ENCODE measurements at regions not wholly inside any gene's neighbourhood (a gene's known extent, or its start where the extent isn't known, plus 50 kb on each side); places are given as distances from the start of the nearest gene placed in this dataset.

GRCh38 chr10:21095494-21096055 is 198.5 kb upstream of the NEBL start:
- no peak for DNase-seq (ENCODE audit: low read depth, low spot score)
- no peak overlapping the region for H3K4me3 ChIP-seq (ENCODE audit: low read length)

DNA sequence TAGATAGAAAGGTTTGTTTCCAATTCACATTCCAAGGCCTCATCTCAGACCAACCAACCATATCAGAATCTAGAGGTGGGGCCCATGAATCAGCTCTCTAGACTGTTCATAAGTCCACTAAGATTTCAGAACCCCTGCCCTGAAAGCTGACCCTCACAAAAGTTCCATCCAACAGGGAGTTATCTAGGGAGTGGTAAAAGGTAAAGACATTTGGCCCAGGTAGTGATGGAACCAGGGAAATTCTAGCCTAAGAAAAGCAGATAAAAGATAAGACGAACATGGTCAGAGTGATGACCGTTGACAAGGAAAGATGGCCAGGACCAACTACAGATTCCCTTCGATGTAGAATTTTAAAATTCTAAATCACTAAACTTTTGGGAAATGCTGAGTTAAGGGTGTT is 198.0 kb upstream of the NEBL start:
- no peak overlapping the region for H3K4me3 ChIP-seq (ENCODE audit: low read length)
- no peak for DNase-seq (ENCODE audit: low read depth, low spot score)

DNA sequence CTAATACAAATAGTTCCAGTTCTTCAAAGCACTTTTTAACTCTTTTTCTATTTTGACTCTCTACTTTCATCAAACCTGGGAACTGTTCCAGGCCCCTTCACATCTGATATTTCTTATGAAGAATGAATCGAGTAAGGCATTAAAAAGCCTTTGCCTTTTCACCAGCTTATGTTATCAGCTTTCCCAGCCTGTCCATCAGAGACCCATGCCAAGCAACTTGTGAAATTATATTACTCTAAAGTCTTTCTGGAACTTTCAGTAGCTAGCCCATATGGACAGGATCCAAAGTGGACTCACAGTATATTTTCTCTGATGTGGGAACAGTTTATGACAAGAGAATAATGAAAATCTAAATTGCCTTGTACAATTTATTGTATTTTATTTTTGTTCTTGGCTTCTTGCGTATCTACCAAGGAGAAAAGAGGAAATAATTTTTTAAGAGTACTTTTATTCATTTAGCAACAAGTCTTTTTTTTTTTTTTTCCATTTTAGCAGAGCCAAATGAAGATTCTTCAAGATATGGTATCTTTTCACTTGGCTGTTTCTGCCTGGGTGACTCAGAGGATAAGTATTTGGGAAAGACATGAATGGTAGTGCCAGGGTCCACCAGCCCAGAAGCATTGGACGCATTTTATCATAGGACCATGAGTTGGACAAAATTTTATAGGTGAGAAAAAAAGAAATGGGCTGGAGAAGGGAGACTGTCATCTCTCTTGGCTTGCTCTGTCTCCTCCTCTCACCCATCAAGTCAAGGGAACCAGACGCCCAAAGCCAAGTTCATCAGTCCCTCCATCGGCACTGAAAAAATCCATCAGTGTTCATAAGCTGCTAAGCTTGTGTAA is 195.8 kb upstream of the NEBL start:
- H3K4me3 ChIP-seq (ENCODE audit: low read length) = no peak overlapping the region
- no peak for DNase-seq (ENCODE audit: low read depth, low spot score)

DNA sequence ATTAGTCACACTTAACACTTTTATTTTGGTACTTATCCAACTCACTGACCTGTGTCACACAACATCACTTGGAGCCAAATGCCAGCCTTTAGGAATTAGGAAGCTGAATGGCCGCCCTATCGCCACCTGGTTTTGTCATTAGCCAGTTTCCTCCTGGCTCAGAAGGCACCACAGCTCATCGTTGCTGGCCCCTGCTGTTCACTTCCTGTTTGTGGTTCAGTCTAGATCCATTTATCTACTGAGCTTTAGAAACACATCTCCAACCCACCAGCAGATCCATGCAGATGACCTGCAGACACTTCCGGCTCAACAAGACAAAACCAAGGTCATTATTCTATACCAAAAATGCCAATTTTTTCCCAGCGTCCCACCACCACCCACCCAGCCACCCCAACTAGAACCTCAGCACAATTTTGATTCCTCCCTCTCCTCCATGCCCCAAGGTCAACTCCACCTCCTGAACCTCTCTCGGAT is 193.5 kb upstream of the NEBL start:
- DNase-seq (ENCODE audit: low read depth, low spot score) = no peak
- H3K4me3 ChIP-seq (ENCODE audit: low read length) = no peak overlapping the region

- no peak for DNase-seq (ENCODE audit: low read depth, low spot score)
- no peak overlapping the region for H3K4me3 ChIP-seq (ENCODE audit: low read length)
Observed at GRCh38 chr10:21087476-21087875, 190.4 kb upstream of the NEBL start.

GRCh38 chr10:21084700-21085099 is 187.6 kb upstream of the NEBL start:
- no peak for DNase-seq (ENCODE audit: low read depth, low spot score)
- H3K4me3 ChIP-seq (ENCODE audit: low read length) = no peak overlapping the region

- no peak overlapping the region for H3K4me3 ChIP-seq (ENCODE audit: low read length)
- no peak for DNase-seq (ENCODE audit: low read depth, low spot score)
Observed at GRCh38 chr10:21083861-21084260, 186.8 kb upstream of the NEBL start.

DNA sequence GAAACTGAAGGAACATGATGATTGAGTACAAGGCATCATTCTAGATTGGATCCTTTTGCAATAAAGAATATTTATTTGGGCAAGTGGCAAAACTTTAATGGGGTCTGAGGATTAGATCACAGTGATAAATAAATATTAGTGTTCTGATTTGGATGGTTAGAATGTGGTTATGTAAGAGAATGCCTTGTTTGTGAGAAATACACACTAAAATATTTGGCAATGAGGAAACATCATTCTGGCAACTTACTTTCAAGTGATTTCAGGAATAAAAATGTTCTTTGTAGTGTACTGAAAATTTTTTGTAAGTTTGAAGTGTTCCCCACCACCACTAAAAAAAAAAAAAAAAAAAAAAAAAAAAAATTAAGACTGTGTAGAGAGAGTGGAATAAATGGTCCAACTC is 185.1 kb upstream of the NEBL start:
- no peak for DNase-seq (ENCODE audit: low read depth, low spot score)

DNA sequence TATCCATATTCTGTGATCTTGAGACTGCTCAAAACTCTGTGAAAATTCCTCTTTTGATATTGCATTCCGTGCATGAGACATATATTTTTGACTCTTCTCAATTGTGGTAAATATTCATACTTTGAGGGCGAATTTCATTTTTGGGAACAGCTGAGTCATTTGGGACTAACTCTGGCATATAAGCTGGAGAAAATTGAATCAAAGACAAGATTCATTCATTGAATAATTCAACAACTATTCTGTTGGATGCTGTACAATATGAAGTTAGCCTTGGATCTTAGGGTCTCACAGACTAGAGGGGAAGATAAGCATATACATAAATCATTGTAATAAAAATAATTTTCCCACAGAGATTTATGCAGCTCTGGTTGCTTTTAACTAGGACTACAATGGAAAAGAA is 183.2 kb upstream of the NEBL start:
- DNase-seq (ENCODE audit: low read depth, low spot score) = no peak
- no peak overlapping the region for H3K4me3 ChIP-seq (ENCODE audit: low read length)

More for the DNA sequence above, 185.1 kb upstream of the NEBL start:
- no peak overlapping the region for H3K4me3 ChIP-seq (ENCODE audit: low read length)

DNA sequence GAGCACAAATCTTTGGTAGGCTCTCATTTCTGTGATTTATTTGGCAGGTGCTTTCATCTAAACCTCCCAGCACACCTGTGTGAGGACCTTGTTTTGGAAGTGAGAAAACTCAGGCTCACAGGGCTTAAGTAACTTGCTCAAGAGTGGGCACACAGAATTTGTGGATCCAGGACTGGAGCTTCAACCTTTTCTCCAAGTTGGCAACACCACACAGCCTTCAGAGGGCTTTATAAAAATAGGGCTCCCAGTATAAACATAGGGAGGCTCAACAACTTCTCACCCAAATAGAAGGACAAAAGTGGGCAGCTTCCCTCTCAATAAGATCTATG is 182.2 kb upstream of the NEBL start:
- DNase-seq (ENCODE audit: low read depth, low spot score) = no peak

DNA sequence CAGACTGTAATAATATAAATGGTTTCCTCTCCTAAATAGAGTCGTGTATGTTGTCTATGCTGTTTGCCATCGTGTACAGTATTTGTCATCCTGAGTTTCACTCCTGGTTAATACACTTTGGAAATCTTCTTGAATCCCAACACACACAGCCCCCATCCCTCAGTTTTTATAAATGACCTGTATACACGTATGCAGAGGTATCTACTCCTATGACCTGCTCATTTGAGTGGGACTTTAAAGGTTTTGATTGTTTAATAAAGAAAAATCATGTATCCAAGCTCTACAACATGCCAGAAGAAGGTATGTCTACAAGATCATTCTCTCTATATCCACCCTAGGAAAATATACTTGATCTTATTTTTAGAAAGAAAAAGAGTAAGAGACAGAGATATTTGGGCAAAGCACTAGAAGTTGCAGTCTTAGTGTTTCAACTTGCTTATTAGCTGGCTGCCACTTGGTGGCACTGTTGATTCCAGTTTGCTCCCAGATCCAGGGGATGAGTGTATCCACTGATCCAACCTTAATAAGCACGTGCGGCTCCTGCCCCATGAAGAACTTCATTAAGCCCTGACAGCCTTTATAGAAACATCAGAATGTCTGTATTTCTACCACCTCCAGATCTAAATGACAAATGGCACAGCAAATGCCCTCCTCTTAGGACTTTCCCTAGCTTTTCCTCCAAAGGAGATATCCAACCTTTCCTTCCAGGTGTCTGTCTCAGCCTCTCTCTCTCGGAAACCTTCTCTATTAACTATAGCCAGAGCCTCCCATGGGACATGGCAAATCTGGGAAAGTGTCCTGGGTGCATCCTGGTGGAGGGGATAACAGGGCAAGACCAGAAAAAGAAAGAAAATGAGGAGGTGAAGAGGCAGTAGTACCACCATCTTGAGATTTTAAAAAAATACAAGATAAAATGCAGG is 181.6 kb upstream of the NEBL start:
- no peak overlapping the region for H3K4me3 ChIP-seq (ENCODE audit: low read length)
- peak; percentile 19 for DNase-seq (ENCODE audit: low read depth, low spot score)

More for the DNA sequence above, 182.2 kb upstream of the NEBL start:
- no peak overlapping the region for H3K4me3 ChIP-seq (ENCODE audit: low read length)

DNA sequence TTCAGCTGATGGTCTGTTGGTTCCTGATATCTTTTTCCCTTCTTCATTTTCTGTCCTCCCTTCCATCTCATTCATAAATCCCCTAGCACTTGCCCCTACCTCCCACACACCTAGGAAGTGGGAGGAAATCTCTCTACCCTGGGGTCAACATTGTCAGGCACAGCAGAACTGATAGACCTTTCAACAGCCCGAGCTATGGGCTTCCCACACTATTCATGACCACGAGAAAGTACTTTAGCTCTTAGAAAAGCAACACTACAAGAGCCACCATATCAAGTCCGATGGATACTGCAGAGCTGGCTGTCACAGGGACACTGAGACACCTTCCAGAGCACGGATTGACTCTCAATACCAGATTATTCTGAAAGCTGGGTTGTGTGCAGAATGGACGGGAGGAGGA is 180.6 kb upstream of the NEBL start:
- no peak overlapping the region for H3K4me3 ChIP-seq (ENCODE audit: low read length)

GRCh38 chr10:21076381-21076780 is 179.3 kb upstream of the NEBL start:
- DNase-seq (ENCODE audit: low read depth, low spot score) = no peak

More for the DNA sequence above, 180.6 kb upstream of the NEBL start:
- no peak for DNase-seq (ENCODE audit: low read depth, low spot score)

DNA sequence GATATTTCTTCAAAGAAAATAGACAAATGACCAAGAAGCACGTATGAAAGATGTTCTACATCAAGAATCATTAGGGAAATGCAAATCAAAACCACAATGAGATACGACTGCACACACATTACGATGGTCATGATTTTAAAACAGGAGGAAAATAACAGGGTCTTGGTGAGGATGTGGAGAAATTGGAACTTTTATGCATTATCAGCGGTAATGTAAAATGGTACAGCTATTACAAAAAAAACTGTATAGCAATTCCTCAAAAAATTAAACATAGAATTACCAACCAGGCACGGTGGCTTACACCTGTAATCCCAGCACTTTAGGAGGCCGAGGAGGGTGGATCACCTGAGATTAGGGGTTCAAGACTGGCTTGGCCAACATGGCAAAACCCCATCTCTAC is 178.8 kb upstream of the NEBL start:
- no peak for DNase-seq (ENCODE audit: low read depth, low spot score)
- H3K4me3 ChIP-seq (ENCODE audit: low read length) = no peak overlapping the region

More at GRCh38 chr10:21076381-21076780, 179.3 kb upstream of the NEBL start:
- no peak overlapping the region for H3K4me3 ChIP-seq (ENCODE audit: low read length)

DNA sequence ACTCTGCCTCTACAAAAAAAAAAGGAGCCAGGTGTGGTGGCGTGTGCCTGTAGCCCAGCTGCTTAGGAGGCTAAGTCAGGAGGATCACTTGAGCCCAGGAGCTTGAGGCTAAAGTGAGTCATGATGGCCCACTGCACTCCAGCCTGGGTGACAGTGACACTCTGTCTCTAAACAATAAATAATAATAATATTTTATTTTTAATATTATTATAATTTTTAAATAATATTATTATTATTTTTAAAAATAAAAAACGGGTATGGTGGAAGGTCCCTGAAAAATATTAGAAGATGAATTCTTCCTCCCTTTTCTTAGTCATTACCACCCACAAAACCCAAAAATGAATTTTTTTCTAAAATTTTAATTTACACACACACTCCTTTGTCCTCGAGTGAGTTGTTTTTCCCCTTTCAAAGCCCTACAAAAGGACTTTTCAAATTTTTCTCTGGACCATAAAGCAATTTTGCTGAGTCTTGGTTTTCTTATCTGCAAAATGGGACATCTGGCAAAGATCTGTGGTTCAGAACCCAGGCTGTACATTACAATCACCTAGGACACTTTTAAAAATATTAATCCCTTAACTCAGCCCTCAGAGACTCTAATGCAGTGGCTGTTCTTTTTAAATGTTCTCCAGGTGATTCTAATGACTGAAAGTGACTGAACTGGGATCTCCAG is 174.0 kb upstream of the NEBL start:
- no peak overlapping the region for H3K4me3 ChIP-seq (ENCODE audit: low read length)
- DNase-seq (ENCODE audit: low read depth, low spot score) = no peak

- DNase-seq (ENCODE audit: low read depth, low spot score) = no peak
- no peak overlapping the region for H3K4me3 ChIP-seq (ENCODE audit: low read length)
Observed at GRCh38 chr10:21069929-21070700, 173.0 kb upstream of the NEBL start.

GRCh38 chr10:21069278-21069677 is 172.2 kb upstream of the NEBL start:
- DNase-seq (ENCODE audit: low read depth, low spot score) = no peak
- H3K4me3 ChIP-seq (ENCODE audit: low read length) = no peak overlapping the region

DNA sequence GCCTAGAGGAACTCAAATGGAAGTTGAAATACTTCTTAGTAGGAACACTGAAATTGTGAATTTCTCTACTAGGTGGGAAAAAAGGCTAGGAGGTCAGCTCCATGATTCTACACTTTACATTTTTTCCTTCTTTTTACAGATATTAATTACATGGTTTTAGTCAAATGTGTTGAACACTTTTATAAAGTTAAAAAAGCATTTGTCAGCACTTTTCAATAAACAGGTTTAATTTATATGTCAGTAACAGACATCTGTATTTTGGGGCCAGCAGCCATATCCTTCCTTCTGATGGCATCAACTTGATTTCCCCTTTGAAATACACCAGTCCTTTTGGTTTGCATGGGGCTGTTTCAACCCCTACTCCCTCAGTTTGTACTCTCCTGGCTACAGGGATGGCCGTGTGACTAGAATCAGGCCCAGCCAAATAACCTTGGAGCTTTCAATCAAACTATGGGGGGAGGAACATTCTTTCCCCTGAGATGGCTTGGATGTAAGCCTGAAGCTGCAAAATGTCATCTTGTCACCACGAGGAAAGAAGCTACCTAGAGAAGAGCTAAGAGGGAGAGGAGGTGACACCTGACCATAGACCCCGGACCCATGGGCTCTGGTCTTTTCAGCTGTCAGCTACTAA is 171.0 kb upstream of the NEBL start:
- DNase-seq (ENCODE audit: low read depth, low spot score) = no peak
- no peak overlapping the region for H3K4me3 ChIP-seq (ENCODE audit: low read length)

Data from Jurkat, Clone E6-1 (cell line).